ENCODE measurements at regions not wholly inside any gene's neighbourhood (a gene's known extent, or its start where the extent isn't known, plus 50 kb on each side); places are given as distances from the start of the nearest gene placed in this dataset.

DNA sequence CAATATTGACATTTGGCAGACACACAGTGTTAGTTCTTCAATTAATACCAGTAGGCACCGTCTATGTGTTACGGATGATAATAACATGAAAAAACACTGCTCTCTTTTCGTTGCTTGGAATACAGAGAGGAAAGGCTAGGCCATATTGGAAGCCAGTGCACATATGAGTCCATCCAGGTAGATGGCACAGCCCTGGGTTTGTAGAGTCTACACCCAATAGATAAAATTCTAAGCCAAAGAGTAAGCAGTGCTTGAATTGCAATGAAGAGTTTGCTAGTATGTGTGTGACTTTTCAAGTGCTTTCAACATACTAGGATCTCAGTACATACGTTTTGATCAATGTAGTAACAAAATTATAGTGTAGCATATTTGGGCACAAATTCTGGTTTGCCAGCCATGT is 243.3 kb upstream of the AVPR1A start:
- 62% methylated on average over 4 of the region's 4 CpGs for WGBS
- DNase-seq (ENCODE audit: extremely low spot score), result no peak
- Histone ChIP-seq H3K27me3 (peaks cover 0 to 8% (median 0%) of the 10 kb centered on the region in 4 donors), H3K4me1 (peaks cover 0 to 11% (median 4%) of the 10 kb centered on the region in 4 donors), H3K27ac (replicated peaks in 1 of 4) (no peak overlapping the region), H3K4me3 (no peak overlapping the region), H3K36me3 (no peaks in the 10 kb centered on the region), H3K9me3 (no peaks in the 10 kb centered on the region)
- TF ChIP-seq EP300 (IDR thresholded peaks at IDR 0.05), result no peak
- no peak for TF ChIP-seq POLR2A (IDR thresholded peaks at IDR 0.05; ENCODE audit: low read depth)
- no peak for TF ChIP-seq POLR2AphosphoS5 (IDR thresholded peaks at IDR 0.05)
- TF ChIP-seq, protein P1, sequence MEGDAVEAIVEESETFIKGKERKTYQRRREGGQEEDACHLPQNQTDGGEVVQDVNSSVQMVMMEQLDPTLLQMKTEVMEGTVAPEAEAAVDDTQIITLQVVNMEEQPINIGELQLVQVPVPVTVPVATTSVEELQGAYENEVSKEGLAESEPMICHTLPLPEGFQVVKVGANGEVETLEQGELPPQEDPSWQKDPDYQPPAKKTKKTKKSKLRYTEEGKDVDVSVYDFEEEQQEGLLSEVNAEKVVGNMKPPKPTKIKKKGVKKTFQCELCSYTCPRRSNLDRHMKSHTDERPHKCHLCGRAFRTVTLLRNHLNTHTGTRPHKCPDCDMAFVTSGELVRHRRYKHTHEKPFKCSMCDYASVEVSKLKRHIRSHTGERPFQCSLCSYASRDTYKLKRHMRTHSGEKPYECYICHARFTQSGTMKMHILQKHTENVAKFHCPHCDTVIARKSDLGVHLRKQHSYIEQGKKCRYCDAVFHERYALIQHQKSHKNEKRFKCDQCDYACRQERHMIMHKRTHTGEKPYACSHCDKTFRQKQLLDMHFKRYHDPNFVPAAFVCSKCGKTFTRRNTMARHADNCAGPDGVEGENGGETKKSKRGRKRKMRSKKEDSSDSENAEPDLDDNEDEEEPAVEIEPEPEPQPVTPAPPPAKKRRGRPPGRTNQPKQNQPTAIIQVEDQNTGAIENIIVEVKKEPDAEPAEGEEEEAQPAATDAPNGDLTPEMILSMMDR (IDR thresholded peaks at IDR 0.05), result no peak
- intact Hi-C loops (cut with DNase I), result no loop called here

DNA sequence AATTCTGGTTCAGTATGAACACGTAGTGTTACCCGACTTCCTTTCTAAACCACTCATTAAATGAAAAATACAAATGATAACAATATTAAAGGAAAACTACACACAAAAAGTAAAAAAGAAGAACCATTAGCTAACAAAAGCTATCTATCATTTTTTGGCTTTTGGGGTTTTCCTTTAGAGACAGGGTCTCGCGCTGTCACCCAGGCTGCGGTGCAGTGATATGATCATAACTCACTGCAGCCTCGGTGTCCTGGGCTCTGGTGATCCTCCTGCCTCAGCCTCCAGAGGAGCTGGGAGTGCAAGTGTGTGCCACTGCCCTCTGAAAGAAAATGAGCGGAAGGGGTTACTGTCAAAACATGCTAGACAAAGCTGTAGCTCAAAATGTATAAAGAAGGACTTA is 238.2 kb upstream of the AVPR1A start:
- Histone ChIP-seq H3K4me3 (no peak overlapping the region), H3K27ac (replicated peaks in 1 of 4) (no peak overlapping the region), H3K4me1 (peaks cover 0 to 2% (median 0%) of the 10 kb centered on the region in 4 donors), H3K36me3 (no peaks in the 10 kb centered on the region), H3K27me3 (peaks cover 0 to 8% (median 0%) of the 10 kb centered on the region in 4 donors), H3K9me3 (no peaks in the 10 kb centered on the region)
- intact Hi-C loops (cut with DNase I), result no loop called here
- 84% methylated on average over 7 of the region's 7 CpGs for WGBS
- DNase-seq (ENCODE audit: extremely low spot score), result no peak
- TF ChIP-seq POLR2A (IDR thresholded peaks at IDR 0.05; ENCODE audit: low read depth), result no peak
- no peak for TF ChIP-seq POLR2AphosphoS5 (IDR thresholded peaks at IDR 0.05)
- no peak for TF ChIP-seq EP300 (IDR thresholded peaks at IDR 0.05)
- TF ChIP-seq, protein P1 (IDR thresholded peaks at IDR 0.05), result no peak

DNA sequence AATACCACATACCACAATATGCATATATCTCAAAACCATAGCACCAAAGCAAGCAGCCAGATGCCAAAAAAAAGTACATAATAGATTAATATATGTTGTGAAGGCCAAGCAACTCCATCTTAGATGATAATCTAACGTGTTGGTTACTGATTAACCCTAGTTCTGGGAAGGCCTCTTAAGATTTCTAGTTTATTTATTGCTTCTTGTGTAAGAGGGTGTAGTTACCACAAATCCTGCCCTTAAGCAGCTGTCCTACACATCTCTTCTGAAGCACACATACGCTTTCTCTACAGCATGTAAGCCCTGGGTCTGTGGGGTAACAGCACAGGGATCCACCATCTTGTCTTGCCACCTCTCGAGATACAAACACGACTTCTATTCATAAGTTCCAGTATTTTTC is 236.8 kb upstream of the AVPR1A start:
- no peaks in the 10 kb centered on the region for H3K4me1 ChIP-seq
- H3K27me3 ChIP-seq, result peaks cover 0 to 8% (median 0%) of the 10 kb centered on the region in 4 donors
- H3K27ac ChIP-seq (replicated peaks in 1 of 4), result no peak overlapping the region
- no peak overlapping the region for H3K4me3 ChIP-seq
- intact Hi-C loops (cut with DNase I), result no loop called here
- TF ChIP-seq POLR2A (IDR thresholded peaks at IDR 0.05; ENCODE audit: low read depth), result no peak
- no peak for TF ChIP-seq POLR2AphosphoS5 (IDR thresholded peaks at IDR 0.05)
- TF ChIP-seq, protein P1 (IDR thresholded peaks at IDR 0.05), result no peak
- no peak for TF ChIP-seq EP300 (IDR thresholded peaks at IDR 0.05)
- 92% methylated on average over 4 of the region's 4 CpGs for WGBS
- H3K36me3 ChIP-seq, result no peaks in the 10 kb centered on the region
- H3K9me3 ChIP-seq, result no peaks in the 10 kb centered on the region
- DNase-seq (ENCODE audit: extremely low spot score), result no peak

DNA sequence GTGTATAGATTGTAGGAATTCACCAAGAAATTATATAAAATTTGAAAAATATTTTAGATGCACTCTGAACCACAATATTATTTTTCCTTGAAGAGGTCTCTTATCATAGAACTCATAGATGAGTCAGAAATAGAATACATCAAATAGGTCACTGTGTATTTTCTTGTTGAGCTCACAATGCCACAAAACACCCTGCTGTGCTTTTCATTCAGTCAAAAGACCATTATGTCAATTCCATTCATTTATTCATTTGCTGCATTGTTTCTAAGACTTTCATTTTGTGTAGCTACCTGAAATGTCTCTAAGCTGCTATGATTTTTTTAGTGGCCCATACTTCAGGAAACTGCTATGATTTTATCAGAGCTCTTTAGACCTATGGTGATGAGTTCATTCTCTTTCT is 231.9 kb upstream of the AVPR1A start:
- Histone ChIP-seq H3K36me3 (no peaks in the 10 kb centered on the region), H3K27ac (replicated peaks in 1 of 4) (no peak overlapping the region), H3K27me3 (no peaks in the 10 kb centered on the region), H3K4me1 (no peaks in the 10 kb centered on the region), H3K9me3 (no peaks in the 10 kb centered on the region), H3K4me3 (no peak overlapping the region)
- intact Hi-C loops (cut with DNase I), result no loop called here
- no peak for DNase-seq (ENCODE audit: extremely low spot score)
- TF ChIP-seq POLR2AphosphoS5 (IDR thresholded peaks at IDR 0.05), result no peak
- TF ChIP-seq EP300 (IDR thresholded peaks at IDR 0.05), result no peak
- TF ChIP-seq POLR2A (IDR thresholded peaks at IDR 0.05; ENCODE audit: low read depth), result no peak
- TF ChIP-seq, protein P1 (IDR thresholded peaks at IDR 0.05), result no peak

- Histone ChIP-seq H3K4me1 (no peaks in the 10 kb centered on the region), H3K9me3 (peaks cover 0 to 12% (median 5%) of the 10 kb centered on the region in 4 donors), H3K27ac (replicated peaks in 1 of 4) (no peak overlapping the region), H3K36me3 (no peaks in the 10 kb centered on the region), H3K27me3 (no peaks in the 10 kb centered on the region), H3K4me3 (no peak overlapping the region)
- intact Hi-C loops (cut with DNase I), result no loop called here
- TF ChIP-seq POLR2AphosphoS5 (IDR thresholded peaks at IDR 0.05) (no peak), POLR2A (IDR thresholded peaks at IDR 0.05; ENCODE audit: low read depth) (no peak), EP300 (IDR thresholded peaks at IDR 0.05) (no peak)
- TF ChIP-seq, protein P1 (IDR thresholded peaks at IDR 0.05), result no peak
- DNase-seq (ENCODE audit: extremely low spot score), result no peak
- WGBS, result 87% methylated on average over 1 of the region's 1 CpG
These were observed 211.8 kb upstream of the AVPR1A start for GRCh38 chr12:63362791-63363190.
